MM.1S (cell line): ENCODE measurements at regions not wholly inside any gene's neighbourhood (a gene's known extent, or its start where the extent isn't known, plus 50 kb on each side); places are given as distances from the start of the nearest gene placed in this dataset.
A peak's percentile ranks its signal among the peaks of the same experiment; 100 is the strongest.

Experiments
- DNase-seq: peaks from one replicate; pipeline ENCODE4 v3.0.0-alpha.2; 2015
- H2AFZ ChIP-seq: fragments of 300-600 bp; sonication (generic); 2 replicates; pipeline ENCODE4 v1.6.0; 2016; ENCODE audit warnings: antibody characterized with exemption, low read length
- H3F3A ChIP-seq: fragments of 300-600 bp; sonication (generic); 2 replicates; pipeline ENCODE4 v1.6.1; 2016; ENCODE audit warnings: mild to moderate bottlenecking, antibody characterized with exemption, low read length, moderate library complexity, mixed read lengths; ENCODE audit not compliant: insufficient read depth
- H3K27ac ChIP-seq: fragments of 300-600 bp; sonication (generic); 2 replicates; pipeline ENCODE4 v1.5.1; 2016; ENCODE audit warnings: mild to moderate bottlenecking, low read length
- H3K27me3 ChIP-seq: fragments of 300-600 bp; sonication (generic); replicated peaks from 2 replicates; pipeline ENCODE4 v1.6.0; 2016; ENCODE audit warnings: low read length; ENCODE audit not compliant: insufficient read depth
- H3K36me3 ChIP-seq: fragments of 300-600 bp; sonication (generic); replicated peaks from 2 replicates; pipeline ENCODE4 v1.6.1; 2016; ENCODE audit warnings: mild to moderate bottlenecking, low read length, mixed read lengths; ENCODE audit not compliant: insufficient read depth
- H3K4me1 ChIP-seq: fragments of 300-600 bp; sonication (generic); 2 replicates; pipeline ENCODE4 v1.6.1; 2016; ENCODE audit warnings: low read length, mixed read lengths
- H3K4me2 ChIP-seq: fragments of 300-600 bp; sonication (generic); 2 replicates; pipeline ENCODE4 v1.6.0; 2016; ENCODE audit warnings: low read depth, low read length
- H3K4me3 ChIP-seq: fragments of 300-600 bp; sonication (generic); 2 replicates; pipeline ENCODE4 v1.5.1; 2016; ENCODE audit warnings: low read length, mixed read lengths
- H3K79me2 ChIP-seq: fragments of 300-600 bp; sonication (generic); 2 replicates; pipeline ENCODE4 v1.6.1; 2016; ENCODE audit warnings: mixed run types, low read length, mixed read lengths
- H3K9ac ChIP-seq: fragments of 300-600 bp; sonication (generic); 2 replicates; pipeline ENCODE4 v1.6.1; 2016; ENCODE audit warnings: low read length, mixed read lengths
- H3K9me2 ChIP-seq: fragments of 300-600 bp; sonication (generic); replicated peaks from 2 replicates; pipeline ENCODE4 v1.6.1; 2016; ENCODE audit warnings: mild to moderate bottlenecking, low read length, mixed read lengths; ENCODE audit not compliant: insufficient read depth
- H3K9me3 ChIP-seq: fragments of 300-600 bp; sonication (generic); replicated peaks from 2 replicates; pipeline ENCODE4 v1.6.1; 2016; ENCODE audit warnings: mild to moderate bottlenecking, low read length, mixed read lengths; ENCODE audit not compliant: insufficient read depth
- H4K20me1 ChIP-seq: fragments of 300-600 bp; sonication (generic); 2 replicates; pipeline ENCODE4 v1.6.1; 2016; ENCODE audit warnings: mild to moderate bottlenecking, low read length, moderate library complexity, mixed read lengths; ENCODE audit not compliant: insufficient read depth
- CTCF ChIP-seq: fragments of 300-600 bp; sonication (generic); IDR thresholded peaks from 2 replicates; pipeline ENCODE4 v1.5.1; 2016; ENCODE audit warnings: antibody characterized with exemption, low read length, mixed read lengths
- EZH2 ChIP-seq: fragments of 300-600 bp; sonication (generic); optimal IDR thresholded peaks from 2 replicates; pipeline ENCODE3; 2017; ENCODE audit warnings: low read depth, mild to moderate bottlenecking, antibody characterized with exemption, low read length, mixed read lengths
- EZH2phosphoT487 ChIP-seq: fragments of 300-600 bp; sonication (generic); IDR thresholded peaks from 2 replicates; pipeline ENCODE4 v1.6.1; 2018; ENCODE audit warnings: antibody characterized with exemption, low read length

DNA sequence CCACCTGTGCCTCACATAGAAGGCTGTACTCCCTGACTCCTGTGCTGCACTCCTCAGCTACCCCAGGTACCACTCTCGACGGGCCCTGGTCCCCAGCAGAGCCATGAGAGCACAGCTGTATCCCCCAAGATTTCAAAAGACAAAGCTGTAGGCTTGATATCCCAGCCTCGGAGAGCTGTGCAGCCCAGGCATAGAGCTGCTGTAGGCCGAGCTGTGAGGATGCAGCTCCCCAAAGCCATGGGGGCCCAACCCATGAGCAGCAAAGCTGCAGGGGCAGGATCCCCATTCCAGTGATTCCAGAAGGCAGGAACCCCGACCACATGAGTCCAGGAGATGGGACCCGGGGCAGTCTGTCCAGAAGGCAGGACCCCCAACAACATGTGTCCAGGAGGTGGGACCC is 123.8 kb upstream of the CBLN2 start:
- Histone ChIP-seq H3K4me1 (no peaks in the 10 kb centered on the region), H4K20me1 (no peaks in the 10 kb centered on the region), H3K4me2 (no peak overlapping the region), H3K9me2 (no peaks in the 10 kb centered on the region), H3K9me3 (no peaks in the 10 kb centered on the region), H3K9ac (no peak overlapping the region), H3K27ac (no peak overlapping the region), H2AFZ (no peak overlapping the region), H3K27me3 (no peaks in the 10 kb centered on the region), H3K4me3 (no peak overlapping the region), H3F3A (no peaks in the 10 kb centered on the region), H3K36me3 (no peaks in the 10 kb centered on the region), H3K79me2 (no peaks in the 10 kb centered on the region)
- DNase-seq: no peak
- no peak for TF ChIP-seq EZH2phosphoT487
- TF ChIP-seq CTCF: no peak
- TF ChIP-seq EZH2: no peak

DNA sequence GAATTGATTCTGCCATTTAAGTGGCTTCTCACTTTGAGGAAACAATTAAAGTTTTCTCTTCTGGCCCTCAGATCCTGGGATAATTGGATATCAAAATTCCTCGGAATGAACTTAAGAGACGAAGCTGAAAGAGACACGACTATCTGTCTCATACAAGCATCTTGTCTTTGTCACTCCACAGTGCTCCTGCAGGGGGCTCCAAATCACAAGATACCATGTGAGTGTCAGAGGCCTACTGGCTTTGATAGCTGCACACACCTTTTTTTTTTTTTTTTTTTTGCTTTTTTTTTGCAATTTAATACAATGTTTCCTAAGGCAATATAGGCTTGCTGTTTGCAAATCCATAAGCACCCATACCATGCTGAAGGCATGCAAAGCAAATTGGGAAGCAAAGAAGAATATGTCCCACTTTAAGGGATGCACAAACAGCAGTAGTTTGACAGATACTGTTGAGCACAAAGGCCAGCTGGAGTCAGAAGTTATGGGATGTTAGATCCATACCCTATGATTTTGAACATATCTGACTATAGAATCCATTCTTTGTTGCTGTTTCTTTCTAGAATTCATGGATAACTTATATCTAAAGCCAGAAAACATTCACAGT is 109.0 kb upstream of the CBLN2 start:
- H3F3A ChIP-seq: no peaks in the 10 kb centered on the region
- H3K9ac ChIP-seq: no peak overlapping the region
- H2AFZ ChIP-seq: 0 out of 2 replicates have a peak overlapping the region, but pooled peaks have one; percentile 15
- no peaks in the 10 kb centered on the region for H3K36me3 ChIP-seq
- H3K9me3 ChIP-seq: no peaks in the 10 kb centered on the region
- H3K4me2 ChIP-seq: no peak overlapping the region
- TF ChIP-seq CTCF: peak; percentile 66
- no peak for TF ChIP-seq EZH2phosphoT487
- no peaks in the 10 kb centered on the region for H3K4me1 ChIP-seq
- no peaks in the 10 kb centered on the region for H4K20me1 ChIP-seq
- no peaks in the 10 kb centered on the region for H3K79me2 ChIP-seq
- H3K27me3 ChIP-seq: no peaks in the 10 kb centered on the region
- H3K9me2 ChIP-seq: no peaks in the 10 kb centered on the region
- no peak overlapping the region for H3K27ac ChIP-seq
- no peak overlapping the region for H3K4me3 ChIP-seq
- DNase-seq: peak; percentile 74

DNA sequence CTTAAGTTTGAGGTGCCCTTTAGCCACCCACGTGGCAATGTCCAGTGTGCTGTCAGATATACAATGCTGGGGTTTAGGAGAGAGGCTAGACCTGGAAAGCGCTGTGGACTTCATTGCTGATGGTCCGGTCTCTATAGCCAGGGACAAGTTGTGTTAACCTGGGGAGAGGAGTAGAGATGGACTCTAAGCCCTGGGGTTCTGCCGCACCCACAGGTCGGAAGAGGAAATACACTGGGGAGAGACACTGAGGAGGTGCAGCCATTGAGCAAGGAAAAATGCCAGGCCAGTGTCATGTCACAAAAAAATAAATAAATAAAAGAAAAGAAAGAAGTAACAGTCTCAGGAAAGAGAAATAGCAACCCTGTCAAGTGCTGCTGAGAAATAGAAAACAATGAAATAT is 106.9 kb upstream of the CBLN2 start:
- Histone ChIP-seq H3K27ac (no peak overlapping the region), H3K4me3 (no peak overlapping the region), H3K79me2 (no peaks in the 10 kb centered on the region), H2AFZ (no peak overlapping the region), H3F3A (no peaks in the 10 kb centered on the region), H3K9me2 (no peaks in the 10 kb centered on the region), H3K27me3 (no peaks in the 10 kb centered on the region), H3K4me2 (no peak overlapping the region), H4K20me1 (no peaks in the 10 kb centered on the region), H3K9ac (no peak overlapping the region), H3K36me3 (no peaks in the 10 kb centered on the region), H3K9me3 (no peaks in the 10 kb centered on the region), H3K4me1 (no peaks in the 10 kb centered on the region)
- TF ChIP-seq CTCF (no peak), EZH2phosphoT487 (no peak), EZH2 (no peak)
- no peak for DNase-seq
